Renal cortical epithelial cell (primary cell): ENCODE measurements at regions not wholly inside any gene's neighbourhood (a gene's known extent, or its start where the extent isn't known, plus 50 kb on each side); places are given as distances from the start of the nearest gene placed in this dataset.

ENCODE experiments used
- DNase-seq: peaks from one replicate; pipeline ENCODE4 v3.0.0-alpha.2; 2011; ENCODE audit warnings: low read depth

DNA sequence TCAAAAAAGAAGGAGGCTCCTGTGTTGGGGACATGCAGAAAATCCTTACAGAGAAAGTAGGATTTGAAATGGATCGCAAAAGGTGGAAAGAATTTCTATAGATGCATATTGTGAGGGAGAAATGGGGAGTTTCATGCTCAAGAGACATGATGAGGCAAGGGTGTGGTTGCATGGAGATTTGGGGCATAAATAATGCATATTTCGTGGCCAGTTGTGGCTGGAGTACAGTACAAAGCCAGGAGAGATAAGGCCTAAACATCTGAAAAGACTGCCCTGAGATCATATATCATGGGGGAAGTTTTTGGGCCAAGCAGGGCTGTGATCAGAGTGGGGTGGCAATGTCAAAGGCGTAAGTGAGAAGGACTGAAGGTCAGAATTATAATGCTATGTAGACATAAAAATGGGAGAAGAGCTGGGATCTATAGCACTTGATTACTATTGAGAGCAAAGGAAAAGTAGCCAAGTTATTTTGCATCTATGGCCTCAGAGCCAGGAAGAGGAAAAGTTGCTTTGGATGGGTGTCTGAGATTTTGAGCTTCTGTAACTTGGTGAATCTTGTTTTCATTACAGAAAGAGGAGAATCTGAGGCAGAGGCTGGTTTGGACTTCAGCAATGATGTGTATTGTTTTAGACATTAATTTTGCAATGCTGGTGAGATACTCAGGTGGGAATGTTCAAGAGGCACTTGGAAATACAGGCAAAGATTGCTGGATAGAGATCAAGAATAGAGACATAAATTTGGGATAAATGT lies 166.6 kb downstream of the INHBA start:
- no peak for DNase-seq

- DNase-seq: no peak
Measured at GRCh38 chr7:41529831-41530230, 173.1 kb downstream of the INHBA start.

DNA sequence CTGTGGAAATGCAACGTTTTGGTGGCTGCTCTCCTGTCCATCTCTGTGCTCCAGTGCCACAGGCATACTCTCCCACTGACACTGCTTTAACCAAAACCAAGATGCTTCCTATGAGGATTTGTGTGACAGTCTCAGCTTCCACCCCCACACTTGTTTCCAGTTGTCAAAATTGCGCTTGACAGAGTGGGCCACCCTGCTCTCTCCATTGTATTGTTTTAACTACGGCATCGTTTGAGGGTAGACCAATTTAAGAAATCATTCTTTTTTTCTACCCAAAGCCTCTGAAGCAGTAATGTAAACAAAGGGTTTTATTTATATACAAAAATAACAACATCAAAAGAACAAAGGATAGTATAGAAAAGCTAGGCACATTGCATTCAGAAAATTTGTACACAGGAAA lies 178.0 kb downstream of the INHBA start:
- no peak for DNase-seq

GRCh38 chr7:41520445-41520844 lies 182.4 kb downstream of the INHBA start:
- DNase-seq: no peak

DNA sequence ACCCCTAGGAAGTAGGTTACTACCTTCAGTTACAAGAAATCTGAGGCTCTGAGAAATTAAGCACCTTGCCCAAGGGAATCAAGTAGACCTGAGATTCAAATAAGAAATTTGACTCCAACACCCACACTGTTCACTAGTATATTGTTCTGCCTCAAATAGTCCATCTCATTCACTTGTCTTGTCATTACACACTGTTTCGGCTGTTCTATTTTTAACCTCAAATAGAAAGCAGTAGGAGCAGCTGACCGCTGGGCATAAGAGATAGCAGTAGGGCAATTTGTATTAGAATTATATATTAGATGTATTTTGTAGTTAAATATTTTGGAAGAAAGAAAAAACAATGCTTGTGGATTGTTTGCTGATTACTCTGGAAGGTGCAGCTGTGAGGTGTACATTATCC lies 185.1 kb downstream of the INHBA start:
- DNase-seq: no peak

GRCh38 chr7:41508755-41509154 lies 194.1 kb downstream of the INHBA start:
- peak; percentile 24 for DNase-seq

- DNase-seq: no peak
Measured at GRCh38 chr7:41507686-41508268, 195.1 kb downstream of the INHBA start.

GRCh38 chr7:41504214-41504980 lies 198.5 kb downstream of the INHBA start:
- no peak for DNase-seq

GRCh38 chr7:41503438-41503837 lies 199.5 kb downstream of the INHBA start:
- no peak for DNase-seq

GRCh38 chr7:41501466-41501865 lies 201.4 kb downstream of the INHBA start:
- DNase-seq: no peak

DNA sequence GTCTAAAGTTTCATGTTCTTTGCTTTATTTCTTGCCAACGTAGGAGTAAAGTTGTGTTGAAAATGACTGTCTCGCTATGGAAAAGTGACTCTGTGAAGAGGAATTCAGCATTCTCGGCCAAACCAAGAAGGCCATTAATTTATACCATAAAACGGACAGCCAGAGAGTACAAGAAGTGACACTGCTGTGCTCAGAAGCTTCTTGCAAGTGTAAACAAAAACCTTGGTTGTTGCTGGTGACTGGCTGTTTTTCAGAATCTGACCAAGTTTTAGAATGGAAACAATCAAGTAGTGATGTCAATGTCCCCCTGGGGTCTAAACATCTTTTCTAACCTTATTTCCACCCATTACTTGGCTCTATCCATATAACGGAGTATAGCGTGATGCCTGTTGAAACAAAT lies 201.9 kb downstream of the INHBA start:
- DNase-seq: no peak

DNA sequence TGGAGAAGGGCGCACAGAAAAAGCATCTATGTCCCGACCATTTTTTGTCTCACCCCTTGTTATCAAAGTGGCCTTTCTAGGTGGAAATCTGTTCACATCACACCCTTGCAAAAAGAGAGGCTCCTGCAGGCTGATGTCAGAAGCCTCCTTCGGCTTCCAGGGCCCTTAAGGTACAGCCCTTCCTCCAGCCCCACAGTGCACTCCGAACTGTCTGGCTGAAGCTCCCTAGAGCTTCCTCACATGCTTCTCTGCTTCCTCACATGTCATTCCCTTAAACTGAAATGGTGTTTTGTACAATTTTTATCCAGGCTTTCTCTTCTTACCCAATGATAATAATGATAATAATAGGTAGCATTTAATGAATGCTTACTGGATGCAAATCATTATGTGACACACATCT lies 210.3 kb downstream of the INHBA start:
- no peak for DNase-seq

GRCh38 chr7:41491883-41492471 lies 210.9 kb downstream of the INHBA start:
- no peak for DNase-seq

- DNase-seq: no peak
Measured at GRCh38 chr7:41491308-41491707, 211.6 kb downstream of the INHBA start.

- DNase-seq: no peak
Measured at GRCh38 chr7:41489885-41490284, 213.0 kb downstream of the INHBA start.

DNA sequence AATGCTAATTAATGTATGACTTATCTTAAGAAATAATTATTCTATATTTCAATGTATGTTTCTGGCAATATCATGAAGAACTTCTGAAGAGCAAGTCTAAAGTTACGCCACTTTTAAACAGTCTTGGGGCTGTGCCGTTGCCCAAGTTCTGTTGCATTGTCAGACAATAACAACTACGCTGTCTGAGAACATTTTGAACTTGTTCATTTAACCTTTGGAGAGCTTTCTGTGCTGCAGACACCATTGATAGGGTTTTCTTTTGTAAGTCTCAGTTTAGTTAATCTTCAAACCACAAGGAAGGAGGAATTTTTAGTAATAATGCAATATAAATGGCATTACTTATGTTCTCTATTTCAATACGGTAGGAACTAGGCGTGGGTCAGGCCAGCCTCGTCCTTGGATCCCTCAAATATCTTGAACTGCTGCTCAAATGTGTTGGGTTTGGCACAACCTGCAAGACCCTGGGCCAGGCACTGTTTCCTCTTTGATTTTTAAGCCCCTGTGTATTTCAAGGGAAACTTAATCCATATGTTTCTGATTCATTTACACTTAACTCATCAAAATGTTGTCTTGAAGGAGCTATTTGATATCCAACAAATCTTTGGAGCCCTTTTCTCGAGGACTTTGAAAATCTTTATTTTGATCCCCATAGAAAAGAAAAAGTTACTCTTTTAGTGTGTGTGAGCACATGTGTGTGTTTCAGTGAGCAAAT lies 215.5 kb downstream of the INHBA start:
- DNase-seq: no peak

- no peak for DNase-seq
Measured at GRCh38 chr7:41481353-41481752, 221.5 kb downstream of the INHBA start.

DNA sequence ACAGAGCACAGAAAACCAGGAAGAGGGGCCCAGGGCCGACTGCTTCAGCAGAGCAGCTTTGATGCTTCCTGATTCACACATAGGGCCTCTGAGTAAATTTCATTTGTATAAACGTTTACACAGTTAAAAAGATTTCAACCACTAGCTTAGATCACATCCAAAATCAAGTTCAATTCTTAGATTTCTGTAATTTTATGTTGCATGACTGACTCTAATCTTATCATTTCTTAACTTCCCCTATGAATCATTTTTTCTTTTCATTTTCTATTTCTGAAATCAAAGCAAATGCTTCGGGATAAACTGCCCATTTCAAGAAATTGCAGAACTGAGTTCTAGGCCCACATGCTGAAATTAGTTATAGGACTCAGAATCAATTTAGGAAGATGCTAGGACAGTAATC lies 224.7 kb downstream of the INHBA start:
- DNase-seq: no peak

DNA sequence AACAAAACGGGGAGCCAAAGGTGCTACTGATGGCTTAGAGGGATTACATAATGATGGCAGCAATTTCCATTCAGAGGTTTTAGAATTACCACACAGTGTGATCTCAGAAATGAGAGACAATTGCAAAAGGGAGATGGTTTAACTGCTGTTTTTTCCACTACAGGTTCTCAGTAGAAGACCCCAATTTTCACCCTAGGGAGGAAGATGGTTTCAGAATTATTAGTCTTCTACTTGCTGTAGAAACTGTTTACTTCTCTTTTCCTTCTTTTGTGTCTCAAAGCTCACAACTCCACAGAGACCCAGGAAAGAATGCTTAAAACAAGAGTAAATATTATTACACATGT lies 226.5 kb downstream of the INHBA start:
- DNase-seq: no peak

DNA sequence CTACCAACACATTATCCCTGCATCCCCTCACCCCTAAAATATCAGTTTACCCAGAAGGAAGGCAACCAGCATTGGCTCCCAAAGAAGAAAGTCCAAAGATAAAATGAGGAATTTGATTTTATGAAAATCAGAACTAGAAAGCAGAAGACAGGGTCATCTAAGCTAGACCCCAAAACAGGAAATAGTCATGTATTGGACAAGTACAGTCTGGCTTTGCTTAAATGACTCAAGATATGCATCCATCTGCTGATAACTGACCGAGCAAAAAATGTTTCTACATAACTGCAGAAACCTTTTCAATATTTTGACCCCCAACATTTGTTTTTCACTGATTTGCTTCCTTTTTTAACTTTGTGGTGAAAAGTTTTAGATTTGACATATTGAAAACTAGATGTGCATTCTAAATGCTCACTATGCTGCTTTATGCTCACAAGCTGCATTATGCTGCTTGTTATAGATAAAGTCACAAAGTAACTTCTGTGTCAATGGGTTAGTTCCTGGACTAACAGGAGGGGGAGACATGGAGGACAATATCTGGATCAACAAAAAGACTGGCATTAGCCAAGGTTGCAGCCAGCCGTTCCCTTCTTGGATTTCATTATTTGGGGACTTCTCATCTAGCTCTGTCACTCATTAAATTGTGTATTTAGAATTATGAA lies 227.0 kb downstream of the INHBA start:
- DNase-seq: no peak

DNA sequence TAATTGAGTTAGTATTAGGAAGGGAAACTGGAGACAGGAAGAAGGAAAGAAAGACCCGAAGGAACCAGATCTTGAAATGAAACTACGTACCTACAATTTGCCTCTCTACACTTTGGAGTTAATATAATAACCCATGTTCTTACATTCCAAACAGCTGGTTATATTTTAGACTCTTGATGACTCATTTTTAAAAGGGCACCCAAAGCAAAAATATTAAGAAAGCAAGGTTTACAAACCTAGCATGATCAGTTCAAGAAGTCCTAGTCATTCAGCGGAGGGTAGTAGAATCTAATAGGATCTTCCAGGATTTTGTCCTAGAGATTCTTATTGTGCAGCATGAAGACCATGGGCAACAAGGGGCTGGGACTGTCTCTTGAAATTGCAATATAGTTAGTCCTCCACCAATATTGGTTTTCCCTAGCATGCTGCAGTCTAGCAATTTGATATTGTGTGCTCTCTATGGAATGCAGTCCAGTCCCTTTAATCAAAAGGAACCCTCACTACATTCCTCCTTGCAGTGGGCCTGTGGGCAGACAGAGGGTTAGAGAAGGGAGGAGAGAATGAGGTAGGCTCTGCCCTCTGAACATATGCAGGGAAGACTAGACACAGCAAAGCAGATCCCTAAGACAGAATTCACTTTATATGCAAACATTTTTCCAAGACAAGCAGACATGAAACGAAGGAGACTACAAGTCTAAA lies 230.3 kb downstream of the INHBA start:
- DNase-seq: no peak
